HCT116 (cell line): ENCODE measurements at regions not wholly inside any gene's neighbourhood (a gene's known extent, or its start where the extent isn't known, plus 50 kb on each side); places are given as distances from the start of the nearest gene placed in this dataset.

Source experiments
- ATAC-seq: fragments of 200-7000 bp; cut with Tn5 transposase; 2 replicates; pipeline ENCODE4 v1.9.1; 2020; ENCODE audit warnings: mild to moderate bottlenecking, moderate library complexity
- BruUV-seq: library from RNA; stranded (reverse); fragments of 400-500 nt; replicated peaks from 2 replicates; lab custom pipeline; 2021; lab: Mats Ljungman, UMichigan
- CTCF ChIA-PET: fragments of 300-600 bp; sonication (Branson Sonifier 250); formaldehyde crosslinking; loops from one replicate; lab custom pipeline; 2021; ENCODE audit warnings: antibody characterized with exemption; lab: Charles Lee
- POLR2A ChIA-PET: fragments of 300-600, 350-600 bp; sonication (Branson Sonifier 250); formaldehyde crosslinking; loops from one replicate; lab custom pipeline; 2021; ENCODE audit warnings: antibody characterized with exemption; lab: Charles Lee
- RAD21 ChIA-PET, 2 experiments: fragments of 300-600 bp; sonication (Branson Sonifier 250); formaldehyde crosslinking; loops; one replicate each; lab custom pipeline; 2023; ENCODE audit warnings: low total read pairs in 2 of 2; ENCODE audit not compliant: uncharacterized antibody in 2 of 2, unreplicated experiment in 2 of 2, low non-redundant PET in 1 of 2; lab: Charles Lee
- DNase-seq: peaks from one replicate; pipeline ENCODE4 v3.0.0-alpha.2; 2010; ENCODE audit warnings: low read depth, low spot score
- H2AFZ ChIP-seq: fragments of 200-600 bp; shearing (Covaris generic), sonication (generic); 2 replicates; pipeline ENCODE4 v1.6.1; 2017; ENCODE audit warnings: low read depth, mixed run types, mixed read lengths, antibody characterized with exemption, low read length; ENCODE audit not compliant: poor library complexity, severe bottlenecking
- H3K27ac ChIP-seq: 2 replicates; pipeline ENCODE4 v1.5.1; 2012; ENCODE audit warnings: low read depth, low read length
- H3K27me3 ChIP-seq: fragments of 200-600 bp; sonication (generic); 2 replicates; pipeline ENCODE4 v1.6.1; 2016; ENCODE audit warnings: mixed run types, low read length, mixed read lengths; ENCODE audit not compliant: insufficient read depth
- H3K36me3 ChIP-seq, 2 experiments: fragments of 200-500 bp in 1 of 2; fragments of 200-600 bp in 1 of 2; sonication (Bioruptor generic) in 1 of 2; sonication (generic) in 1 of 2; 2 replicates each; pipeline versions ENCODE4 v1.5.1 to v1.6.1; 2014 to 2016; ENCODE audit warnings: low read length in 2 of 2, inconsistent platforms in 1 of 2, mixed read lengths in 1 of 2, mixed run types in 1 of 2; ENCODE audit not compliant: insufficient read depth in 2 of 2, control insufficient read depth in 1 of 2
- H3K4me1 ChIP-seq, 2 experiments: fragments of 200-600 bp in 1 of 2; sonication (generic) in 1 of 2; 2 replicates each; pipeline versions ENCODE4 v1.5.1 to v1.6.1; 2012 to 2017; ENCODE audit warnings: low read length in 2 of 2, inconsistent platforms in 1 of 2, mild to moderate bottlenecking in 1 of 2, mixed read lengths in 1 of 2, mixed run types in 1 of 2, moderate library complexity in 1 of 2; ENCODE audit not compliant: insufficient read depth in 2 of 2, control insufficient read depth in 1 of 2
- H3K4me2 ChIP-seq: fragments of 200-600 bp; sonication (generic); 2 replicates; pipeline ENCODE4 v1.6.1; 2017; ENCODE audit warnings: mixed run types, low read length, mixed read lengths
- H3K4me3 ChIP-seq, 2 experiments: fragments of 200-600 bp in 1 of 2; sonication (generic) in 1 of 2; replicated peaks in 1 of 2; 2 replicates each; pipeline ENCODE4 v1.5.1; 2011 to 2016; ENCODE audit warnings: low read length in 2 of 2, control low read depth in 1 of 2, low read depth in 1 of 2, mild to moderate bottlenecking in 1 of 2, mixed read lengths in 1 of 2, mixed run types in 1 of 2
- H3K79me2 ChIP-seq: fragments of 200-600 bp; sonication (generic); 2 replicates; pipeline ENCODE4 v1.6.1; 2017; ENCODE audit warnings: mild to moderate bottlenecking, mixed run types, low read length, moderate library complexity, mixed read lengths; ENCODE audit not compliant: insufficient read depth
- H3K9ac ChIP-seq: fragments of 200-600 bp; sonication (generic); 2 replicates; pipeline ENCODE4 v1.6.1; 2016; ENCODE audit warnings: low read length, mixed read lengths
- H3K9me2 ChIP-seq: fragments of 200-600 bp; sonication (generic), shearing (Covaris generic); 2 replicates; pipeline ENCODE4 v1.6.1; 2017; ENCODE audit warnings: mixed run types, mild to moderate bottlenecking, moderate library complexity; ENCODE audit not compliant: insufficient read depth
- H3K9me3 ChIP-seq, 2 experiments: fragments of 200-500 bp in 1 of 2; fragments of 200-600 bp in 1 of 2; sonication (Bioruptor generic) in 1 of 2; sonication (generic) in 1 of 2; 2 replicates each; pipeline ENCODE4 v1.6.1; 2014 to 2017; ENCODE audit warnings: low read length in 2 of 2, mixed read lengths in 2 of 2, inconsistent platforms in 1 of 2, low read depth in 1 of 2, mild to moderate bottlenecking in 1 of 2, mixed run types in 1 of 2, moderate library complexity in 1 of 2; ENCODE audit not compliant: control insufficient read depth in 1 of 2, insufficient read depth in 1 of 2
- H4K20me1 ChIP-seq: fragments of 200-600 bp; sonication (generic), shearing (Covaris generic); 2 replicates; pipeline ENCODE4 v1.6.1; 2017; ENCODE audit warnings: mixed run types, mild to moderate bottlenecking, moderate library complexity; ENCODE audit not compliant: insufficient read depth
- CBX3 ChIP-seq: IDR thresholded peaks from 2 replicates; pipeline ENCODE4 v1.6.1; 2012; ENCODE audit warnings: low read depth
- CEBPB ChIP-seq: IDR thresholded peaks from 2 replicates; pipeline ENCODE4 v1.6.1; 2012; ENCODE audit warnings: low read depth
- EGR1 ChIP-seq: IDR thresholded peaks from 2 replicates; pipeline ENCODE4 v1.6.1; 2012; ENCODE audit warnings: low read depth
- ELF1 ChIP-seq: IDR thresholded peaks from 2 replicates; pipeline ENCODE4 v1.6.1; 2012; ENCODE audit warnings: low read depth, borderline replicate concordance
- EZH2 ChIP-seq: fragments of 200-600 bp; sonication (generic); IDR thresholded peaks from 2 replicates; pipeline ENCODE4 v1.6.1; 2017; ENCODE audit warnings: antibody characterized with exemption, mixed run types
- EZH2phosphoT487 ChIP-seq: fragments of 200-600 bp; IDR thresholded peaks from 2 replicates; pipeline ENCODE4 v1.6.1; 2018; ENCODE audit warnings: antibody characterized with exemption, borderline replicate concordance
- FOSL1 ChIP-seq: IDR thresholded peaks from 2 replicates; pipeline ENCODE4 v1.6.1; 2012; ENCODE audit warnings: low read depth
- JUND ChIP-seq: IDR thresholded peaks from 2 replicates; pipeline ENCODE4 v1.6.1; 2012
- POLR2A ChIP-seq: IDR thresholded peaks from 2 replicates; pipeline ENCODE4 v1.7.0; 2011; ENCODE audit warnings: borderline replicate concordance; ENCODE audit not compliant: insufficient read depth, insufficient read length; ENCODE audit errors: extremely low read depth
- POLR2AphosphoS5 ChIP-seq: IDR thresholded peaks from 2 replicates; pipeline ENCODE4 v1.6.1; 2011; ENCODE audit warnings: mild to moderate bottlenecking, low read depth, low read length, moderate library complexity
- RAD21 ChIP-seq: IDR thresholded peaks from 2 replicates; pipeline ENCODE4 v1.6.1; 2012; ENCODE audit warnings: low read depth, mild to moderate bottlenecking
- SIN3A ChIP-seq: IDR thresholded peaks from 2 replicates; pipeline ENCODE4 v1.6.1; 2012; ENCODE audit warnings: low read depth
- SP1 ChIP-seq: IDR thresholded peaks from 2 replicates; pipeline ENCODE4 v1.6.1; 2012; ENCODE audit warnings: low read depth
- SRF ChIP-seq: IDR thresholded peaks from 2 replicates; pipeline ENCODE4 v1.6.1; 2012; ENCODE audit warnings: low read depth
- TCF7L2 ChIP-seq: IDR thresholded peaks from 2 replicates; pipeline ENCODE4 v1.7.0; 2011; ENCODE audit warnings: borderline replicate concordance, inconsistent platforms; ENCODE audit not compliant: insufficient read depth, insufficient read length; ENCODE audit errors: extremely low read depth
- ZNF274 ChIP-seq: fragments of 200-500 bp; sonication (Bioruptor generic); IDR thresholded peaks from 2 replicates; pipeline ENCODE4 v1.6.1; 2014; ENCODE audit warnings: mild to moderate bottlenecking, low read depth, low read length, inconsistent platforms
- intact Hi-C: fragments of 100-400 bp; cut with micrococcal nuclease; formaldehyde crosslinking; loops from 2 replicates; pipeline ENCODE4 v1.10.0; 2022
- TF ChIP-seq, protein P1 (sequence below): IDR thresholded peaks from 2 replicates; pipeline ENCODE4 v1.6.1; 2012; ENCODE audit warnings: low read depth
- TF ChIP-seq, protein P2 (sequence below): IDR thresholded peaks from 2 replicates; pipeline ENCODE4 v1.6.1; 2012

DNA sequence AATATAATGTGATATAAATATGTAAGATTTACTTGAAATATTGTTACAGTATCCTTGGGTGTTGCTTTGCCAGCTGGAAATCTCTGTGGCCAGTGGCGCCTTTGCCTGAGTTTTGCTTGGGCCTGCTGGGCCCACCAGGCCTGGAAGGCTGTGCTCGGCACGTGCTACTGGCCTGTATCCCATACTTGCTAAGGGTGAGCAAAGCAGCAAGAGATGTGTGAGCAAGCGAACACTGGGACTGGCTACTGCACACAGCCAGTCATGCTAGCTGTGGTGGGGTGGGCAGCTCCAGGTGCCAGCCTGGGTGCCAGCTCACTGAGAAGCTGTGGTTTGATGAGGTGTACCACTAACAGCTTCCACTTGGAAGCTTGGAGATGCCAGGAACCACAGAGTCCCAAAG, 299.1 kb upstream of the GALNT5 start (continued):
- TF ChIP-seq, protein P1, sequence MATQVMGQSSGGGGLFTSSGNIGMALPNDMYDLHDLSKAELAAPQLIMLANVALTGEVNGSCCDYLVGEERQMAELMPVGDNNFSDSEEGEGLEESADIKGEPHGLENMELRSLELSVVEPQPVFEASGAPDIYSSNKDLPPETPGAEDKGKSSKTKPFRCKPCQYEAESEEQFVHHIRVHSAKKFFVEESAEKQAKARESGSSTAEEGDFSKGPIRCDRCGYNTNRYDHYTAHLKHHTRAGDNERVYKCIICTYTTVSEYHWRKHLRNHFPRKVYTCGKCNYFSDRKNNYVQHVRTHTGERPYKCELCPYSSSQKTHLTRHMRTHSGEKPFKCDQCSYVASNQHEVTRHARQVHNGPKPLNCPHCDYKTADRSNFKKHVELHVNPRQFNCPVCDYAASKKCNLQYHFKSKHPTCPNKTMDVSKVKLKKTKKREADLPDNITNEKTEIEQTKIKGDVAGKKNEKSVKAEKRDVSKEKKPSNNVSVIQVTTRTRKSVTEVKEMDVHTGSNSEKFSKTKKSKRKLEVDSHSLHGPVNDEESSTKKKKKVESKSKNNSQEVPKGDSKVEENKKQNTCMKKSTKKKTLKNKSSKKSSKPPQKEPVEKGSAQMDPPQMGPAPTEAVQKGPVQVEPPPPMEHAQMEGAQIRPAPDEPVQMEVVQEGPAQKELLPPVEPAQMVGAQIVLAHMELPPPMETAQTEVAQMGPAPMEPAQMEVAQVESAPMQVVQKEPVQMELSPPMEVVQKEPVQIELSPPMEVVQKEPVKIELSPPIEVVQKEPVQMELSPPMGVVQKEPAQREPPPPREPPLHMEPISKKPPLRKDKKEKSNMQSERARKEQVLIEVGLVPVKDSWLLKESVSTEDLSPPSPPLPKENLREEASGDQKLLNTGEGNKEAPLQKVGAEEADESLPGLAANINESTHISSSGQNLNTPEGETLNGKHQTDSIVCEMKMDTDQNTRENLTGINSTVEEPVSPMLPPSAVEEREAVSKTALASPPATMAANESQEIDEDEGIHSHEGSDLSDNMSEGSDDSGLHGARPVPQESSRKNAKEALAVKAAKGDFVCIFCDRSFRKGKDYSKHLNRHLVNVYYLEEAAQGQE = no peak
- TF ChIP-seq, protein P2, sequence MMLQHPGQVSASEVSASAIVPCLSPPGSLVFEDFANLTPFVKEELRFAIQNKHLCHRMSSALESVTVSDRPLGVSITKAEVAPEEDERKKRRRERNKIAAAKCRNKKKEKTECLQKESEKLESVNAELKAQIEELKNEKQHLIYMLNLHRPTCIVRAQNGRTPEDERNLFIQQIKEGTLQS = no peak
- TF ChIP-seq EZH2phosphoT487 (no peak), CEBPB (no peak)
- TF ChIP-seq, all 23 proteins: peak for 0

DNA sequence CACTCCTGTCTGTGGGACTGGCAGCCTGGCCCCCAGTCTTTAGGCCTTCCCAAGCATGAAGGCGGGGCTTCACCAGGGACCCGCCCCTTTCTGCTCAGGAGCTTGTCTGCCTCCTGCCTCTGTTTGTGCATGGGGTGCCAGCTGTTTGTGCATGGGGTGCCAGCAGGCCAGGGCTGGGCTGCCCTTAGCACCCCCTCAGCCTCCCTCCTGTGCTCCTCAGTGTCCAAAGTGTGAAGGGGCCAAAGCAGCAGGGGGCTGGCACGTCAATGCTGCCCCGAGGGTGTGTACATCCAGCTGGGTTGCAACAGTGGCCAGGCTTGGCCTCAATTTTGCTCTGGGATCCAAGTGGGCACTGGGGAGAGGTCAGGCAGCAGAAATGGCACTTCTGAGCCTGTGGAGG, 298.0 kb upstream of the GALNT5 start:
- POLR2A ChIA-PET = no interaction called here
- RAD21 ChIA-PET = no interaction called here
- H3K79me2 ChIP-seq = no peaks in the 10 kb centered on the region
- H2AFZ ChIP-seq = no peak overlapping the region
- H3K9me2 ChIP-seq = no peaks in the 10 kb centered on the region
- no peak for TF ChIP-seq FOSL1
- TF ChIP-seq, protein P1 = no peak
- TF ChIP-seq RAD21 = no peak
- TF ChIP-seq ZNF274 = no peak
- TF ChIP-seq SP1 = no peak
- TF ChIP-seq, protein P2 = no peak
- no peak for TF ChIP-seq POLR2A
- TF ChIP-seq JUND = no peak
- no peak for TF ChIP-seq SIN3A
- TF ChIP-seq ELF1 = no peak
- TF ChIP-seq EGR1 = no peak
- TF ChIP-seq EZH2 = no peak
- TF ChIP-seq POLR2AphosphoS5 = no peak
- TF ChIP-seq CBX3 = no peak
- no peak for TF ChIP-seq SRF
- TF ChIP-seq EZH2phosphoT487 = no peak
- TF ChIP-seq CEBPB = no peak
- TF ChIP-seq TCF7L2 = no peak
- H4K20me1 ChIP-seq = no peaks in the 10 kb centered on the region
- no peak overlapping the region for H3K4me2 ChIP-seq
- DNase-seq = no peak
- no TSS peak for BruUV-seq
- no peak overlapping the region for H3K27ac ChIP-seq
- no peaks in the 10 kb centered on the region for H3K36me3 ChIP-seq
- CTCF ChIA-PET = no interaction called here
- no peak for ATAC-seq
- no peak overlapping the region for H3K9ac ChIP-seq
- no peaks in the 10 kb centered on the region for H3K4me1 ChIP-seq
- H3K4me3 ChIP-seq = no peak overlapping the region
- peaks cover 4 to 15% of the 10 kb centered on the region in 2 experiments; a peak in 2 of 4 replicates for H3K9me3 ChIP-seq
- H3K27me3 ChIP-seq = no peaks in the 10 kb centered on the region
- intact Hi-C loops = no loop called here
